ENCODE measurements at regions not wholly inside any gene's neighbourhood (a gene's known extent, or its start where the extent isn't known, plus 50 kb on each side); places are given as distances from the start of the nearest gene placed in this dataset.

DNA sequence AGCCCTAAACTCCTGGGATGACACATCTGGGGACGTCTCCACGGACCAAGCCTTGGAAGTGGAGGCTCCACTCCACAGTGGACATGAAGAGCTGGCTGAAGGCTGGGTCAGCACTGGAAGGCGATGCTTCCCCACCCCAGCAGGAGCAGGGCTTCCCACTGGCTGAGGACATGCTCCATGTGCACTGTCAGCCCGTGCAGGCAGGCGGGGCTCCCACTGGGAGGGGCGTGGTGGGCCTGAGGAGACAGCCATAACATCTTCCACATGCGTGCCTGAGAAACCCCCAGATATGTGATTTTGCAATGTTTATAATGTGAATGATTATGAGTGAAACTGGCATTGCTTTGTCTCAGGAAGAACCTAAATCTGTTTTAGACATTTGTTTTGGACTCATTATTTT lies 231.3 kb downstream of the KLF13 start:
- TF ChIP-seq, protein P1, sequence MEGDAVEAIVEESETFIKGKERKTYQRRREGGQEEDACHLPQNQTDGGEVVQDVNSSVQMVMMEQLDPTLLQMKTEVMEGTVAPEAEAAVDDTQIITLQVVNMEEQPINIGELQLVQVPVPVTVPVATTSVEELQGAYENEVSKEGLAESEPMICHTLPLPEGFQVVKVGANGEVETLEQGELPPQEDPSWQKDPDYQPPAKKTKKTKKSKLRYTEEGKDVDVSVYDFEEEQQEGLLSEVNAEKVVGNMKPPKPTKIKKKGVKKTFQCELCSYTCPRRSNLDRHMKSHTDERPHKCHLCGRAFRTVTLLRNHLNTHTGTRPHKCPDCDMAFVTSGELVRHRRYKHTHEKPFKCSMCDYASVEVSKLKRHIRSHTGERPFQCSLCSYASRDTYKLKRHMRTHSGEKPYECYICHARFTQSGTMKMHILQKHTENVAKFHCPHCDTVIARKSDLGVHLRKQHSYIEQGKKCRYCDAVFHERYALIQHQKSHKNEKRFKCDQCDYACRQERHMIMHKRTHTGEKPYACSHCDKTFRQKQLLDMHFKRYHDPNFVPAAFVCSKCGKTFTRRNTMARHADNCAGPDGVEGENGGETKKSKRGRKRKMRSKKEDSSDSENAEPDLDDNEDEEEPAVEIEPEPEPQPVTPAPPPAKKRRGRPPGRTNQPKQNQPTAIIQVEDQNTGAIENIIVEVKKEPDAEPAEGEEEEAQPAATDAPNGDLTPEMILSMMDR (conservative IDR thresholded peaks at IDR 0.05): no peak
- no peaks in the 10 kb centered on the region for H3K4me1 ChIP-seq (ENCODE audit: control insufficient read depth, insufficient read depth, low read length)
- no peak overlapping the region for H3K27ac Mint-ChIP-seq
- H3K36me3 Mint-ChIP-seq (ENCODE audit: low read depth): no peaks in the 10 kb centered on the region
- H3K27me3 Mint-ChIP-seq (ENCODE audit: insufficient read depth): no peaks in the 10 kb centered on the region
- H3K9me3 Mint-ChIP-seq: no peaks in the 10 kb centered on the region
- H3K9me3 ChIP-seq (ENCODE audit: control insufficient read depth, low read length): no peaks in the 10 kb centered on the region
- H3K4me3 Mint-ChIP-seq: no peak overlapping the region
- 86 to 94% methylated on average over 2 to 7 of the region's 7 CpGs for WGBS, 2 experiments (ENCODE audit: insufficient coverage in 1 of 2, insufficient read length in 1 of 2)
- no peaks in the 10 kb centered on the region for H3K4me1 Mint-ChIP-seq
- H3K27me3 ChIP-seq (ENCODE audit: control insufficient read depth, insufficient read depth, low read length, poor library complexity, severe bottlenecking): no peaks in the 10 kb centered on the region
- no peak overlapping the region for H3K4me3 ChIP-seq (ENCODE audit: low read length)
- H3K27ac ChIP-seq (ENCODE audit: low read depth, low read length): no peak overlapping the region
- peaks cover 3% of the 10 kb centered on the region for H3K36me3 ChIP-seq (ENCODE audit: control insufficient read depth, insufficient read depth, low read length)
- H3K9ac ChIP-seq (ENCODE audit: extremely low read depth, low read length, poor library complexity, severe bottlenecking): no peak overlapping the region
- DNase-seq: no peak

DNA sequence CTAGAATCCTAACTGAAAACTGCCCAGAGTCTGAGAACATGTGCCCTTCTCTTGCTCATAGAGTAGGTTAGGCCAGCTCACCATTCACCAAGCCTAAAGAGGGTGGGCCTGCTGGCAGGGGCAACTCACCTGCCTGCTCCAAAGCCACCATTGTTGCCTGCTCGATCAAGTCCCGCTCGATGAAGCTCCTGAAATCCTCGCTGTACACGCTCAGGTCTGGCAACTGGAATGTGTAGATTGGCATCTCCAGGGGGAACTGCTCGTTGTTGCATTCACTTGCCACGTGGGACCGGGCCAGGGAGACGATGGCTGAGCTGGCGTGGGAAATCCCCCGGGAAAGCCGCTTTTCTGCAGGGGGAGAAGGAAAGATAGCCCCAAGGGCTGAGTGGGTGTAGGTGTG lies 232.2 kb downstream of the KLF13 start:
- H3K27ac ChIP-seq (ENCODE audit: low read depth, low read length): no peak overlapping the region
- H3K9me3 Mint-ChIP-seq: no peaks in the 10 kb centered on the region
- no peak overlapping the region for H3K4me3 ChIP-seq (ENCODE audit: low read length)
- no peak overlapping the region for H3K27ac Mint-ChIP-seq
- H3K9ac ChIP-seq (ENCODE audit: extremely low read depth, low read length, poor library complexity, severe bottlenecking): no peak overlapping the region
- H3K36me3 ChIP-seq (ENCODE audit: control insufficient read depth, insufficient read depth, low read length): peaks cover 3% of the 10 kb centered on the region
- TF ChIP-seq, protein P1 (conservative IDR thresholded peaks at IDR 0.05): no peak
- no peaks in the 10 kb centered on the region for H3K27me3 ChIP-seq (ENCODE audit: control insufficient read depth, insufficient read depth, low read length, poor library complexity, severe bottlenecking)
- H3K4me1 Mint-ChIP-seq: no peaks in the 10 kb centered on the region
- 97 to 98% methylated on average over 7 to 11 of the region's 12 CpGs for WGBS, 2 experiments (ENCODE audit: insufficient coverage in 1 of 2, insufficient read length in 1 of 2)
- H3K4me1 ChIP-seq (ENCODE audit: control insufficient read depth, insufficient read depth, low read length): no peaks in the 10 kb centered on the region
- H3K4me3 Mint-ChIP-seq: no peak overlapping the region
- H3K9me3 ChIP-seq (ENCODE audit: control insufficient read depth, low read length): no peaks in the 10 kb centered on the region
- H3K27me3 Mint-ChIP-seq (ENCODE audit: insufficient read depth): no peaks in the 10 kb centered on the region
- H3K36me3 Mint-ChIP-seq (ENCODE audit: low read depth): no peaks in the 10 kb centered on the region
- DNase-seq: no peak

DNA sequence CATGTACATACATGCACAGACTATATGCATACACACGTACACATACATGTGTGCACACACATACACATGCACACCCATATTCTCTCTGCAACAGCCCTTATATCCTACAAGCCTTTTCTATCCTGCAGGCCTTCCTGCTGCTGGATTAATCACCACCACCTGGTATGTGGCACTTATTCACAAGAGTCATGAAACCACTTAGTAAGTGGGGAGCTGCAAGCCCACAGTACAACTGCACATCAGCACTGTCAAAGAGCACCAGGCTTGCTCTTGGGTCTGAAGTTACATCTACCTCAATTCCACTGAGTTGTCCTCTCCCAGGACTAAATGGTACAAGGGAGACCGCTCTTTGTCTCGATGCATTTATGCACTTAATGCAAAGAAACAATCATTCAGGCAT lies 233.2 kb downstream of the KLF13 start:
- H3K27ac ChIP-seq (ENCODE audit: low read depth, low read length): no peak overlapping the region
- Mint-ChIP-seq H3K9me3 (no peaks in the 10 kb centered on the region), H3K36me3 (ENCODE audit: low read depth) (no peaks in the 10 kb centered on the region), H3K4me1 (no peaks in the 10 kb centered on the region), H3K27me3 (ENCODE audit: insufficient read depth) (no peaks in the 10 kb centered on the region), H3K27ac (no peak overlapping the region), H3K4me3 (no peak overlapping the region)
- 89 to 96% methylated on average over 3 of the region's 3 CpGs for WGBS, 2 experiments (ENCODE audit: insufficient coverage in 1 of 2, insufficient read length in 1 of 2)
- H3K9ac ChIP-seq (ENCODE audit: extremely low read depth, low read length, poor library complexity, severe bottlenecking): no peak overlapping the region
- peaks cover 3% of the 10 kb centered on the region for H3K36me3 ChIP-seq (ENCODE audit: control insufficient read depth, insufficient read depth, low read length)
- no peak overlapping the region for H3K4me3 ChIP-seq (ENCODE audit: low read length)
- no peaks in the 10 kb centered on the region for H3K4me1 ChIP-seq (ENCODE audit: control insufficient read depth, insufficient read depth, low read length)
- no peaks in the 10 kb centered on the region for H3K27me3 ChIP-seq (ENCODE audit: control insufficient read depth, insufficient read depth, low read length, poor library complexity, severe bottlenecking)
- no peak for DNase-seq
- TF ChIP-seq, protein P1 (conservative IDR thresholded peaks at IDR 0.05): no peak
- no peaks in the 10 kb centered on the region for H3K9me3 ChIP-seq (ENCODE audit: control insufficient read depth, low read length)

All from endodermal cell (in vitro differentiated cells).